Gastrocnemius medialis (tissue), 4 donors: ENCODE measurements at regions not wholly inside any gene's neighbourhood (a gene's known extent, or its start where the extent isn't known, plus 50 kb on each side); places are given as distances from the start of the nearest gene placed in this dataset.

Experiments used
- ATAC-seq, 2 donors: fragments of 150-250 bp; one replicate each; pipeline ENCODE4 v1.9.1; 2016
- DNase-seq, 2 donors: peaks; one replicate each; pipeline ENCODE4 v3.0.0-alpha.2; 2019
- H3K27ac ChIP-seq, 4 donors: fragments of 200-600 bp; sonication (generic); 1 replicate in 1 of 4; 2 replicates in 3 of 4; pipeline ENCODE4 v1.5.1; 2016 to 2018; ENCODE audit warnings: mild to moderate bottlenecking in 2 of 4, moderate library complexity in 1 of 4
- H3K27me3 ChIP-seq, 3 donors: fragments of 200-600 bp; sonication (generic) in 2 of 3; 1 replicate in 1 of 3; 2 replicates in 2 of 3; pipeline versions ENCODE4 v1.5.1 to v1.6.0; 2016 to 2019; ENCODE audit warnings: mild to moderate bottlenecking in 1 of 3, moderate library complexity in 1 of 3
- H3K36me3 ChIP-seq, 2 donors: fragments of 200-600 bp; sonication (generic) in 1 of 2; one replicate each; pipeline ENCODE4 v1.5.1; 2017 to 2018
- H3K4me1 ChIP-seq, 2 donors: fragments of 200-600 bp; sonication (generic) in 1 of 2; one replicate each; pipeline ENCODE4 v1.5.1; 2016 to 2017; ENCODE audit warnings: mild to moderate bottlenecking in 2 of 2
- H3K4me3 ChIP-seq, 4 donors: fragments of 200-600 bp; sonication (generic) in 3 of 4; 1 replicate in 1 of 4; 2 replicates in 3 of 4; pipeline ENCODE4 v1.5.1; 2016 to 2019; ENCODE audit warnings: mild to moderate bottlenecking in 2 of 4
- H3K9me3 ChIP-seq, 3 donors: fragments of 200-600 bp; sonication (generic) in 2 of 3; 1 replicate in 1 of 3; 2 replicates in 2 of 3; pipeline ENCODE4 v1.5.1; 2016 to 2019
- POLR2A ChIP-seq, 2 donors: fragments of 450-650 bp; IDR thresholded peaks; one replicate each; pipeline ENCODE4 v1.6.1; 2017; ENCODE audit warnings: antibody characterized with exemption in 2 of 2, mild to moderate bottlenecking in 2 of 2, moderate library complexity in 2 of 2
- in situ Hi-C, 4 donors: fragments of 200-750 bp; cut with MboI; loops; one replicate each; pipeline versions ENCODE4 v1.15.0 to v1.8.0; 2017; ENCODE audit warnings: low sequenced_read_pairs in 4 of 4
- intact Hi-C: fragments of 100-400 bp; cut with DNase I; formaldehyde crosslinking; loops from one replicate; pipeline ENCODE4 v1.15.1; 2023; ENCODE audit warnings: low total_unique reads
- TF ChIP-seq, protein P1 (sequence below), 5 experiments: fragments of 450-650 bp in 3 of 5; fragments of 200-600 bp in 2 of 5; sonication (generic) in 2 of 5; IDR thresholded peaks in 4 of 5; conservative IDR thresholded peaks in 1 of 5; 1 replicate in 4 of 5; 2 replicates in 1 of 5; pipeline ENCODE4 v1.5.1; 2016 to 2019; ENCODE audit warnings: antibody characterized with exemption in 5 of 5, mild to moderate bottlenecking in 3 of 5, moderate library complexity in 3 of 5

DNA sequence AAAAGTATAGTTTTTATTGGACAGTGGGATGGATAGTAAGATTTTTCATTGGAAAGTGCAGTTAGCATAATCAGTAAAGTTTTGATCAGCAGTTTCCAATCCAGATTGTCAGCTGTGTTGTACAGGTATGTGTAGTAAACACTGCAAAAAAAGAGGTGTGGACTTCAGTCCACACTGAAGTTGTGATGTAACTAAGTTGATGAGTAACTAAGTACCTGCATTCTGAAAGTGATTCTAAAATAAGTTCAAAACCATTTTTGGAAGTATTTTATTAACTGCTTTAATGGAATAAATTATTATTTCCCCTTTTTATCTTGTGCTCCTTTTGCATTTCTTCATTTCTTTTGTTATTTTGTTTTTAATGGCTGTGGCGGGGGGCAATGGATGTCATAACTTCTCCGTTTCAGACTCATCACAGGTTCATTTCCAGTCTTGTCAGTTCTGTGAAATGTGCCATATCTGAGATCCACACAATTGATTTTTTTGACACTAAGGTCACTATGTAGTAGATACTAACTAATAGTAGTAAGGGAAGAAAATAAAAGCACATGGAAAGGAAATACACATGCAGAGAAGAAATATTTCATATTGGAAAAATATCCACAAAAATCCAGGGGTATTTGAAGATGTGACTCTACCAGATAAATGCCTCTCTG is 247.5 kb downstream of the GABRG1 start:
- Histone ChIP-seq H3K4me3 (no peak overlapping the region), H3K9me3 (no peaks in the 10 kb centered on the region), H3K27ac (no peak overlapping the region), H3K4me1 (no peaks in the 10 kb centered on the region), H3K27me3 (no peaks in the 10 kb centered on the region), H3K36me3 (no peaks in the 10 kb centered on the region)
- DNase-seq (no peak), ATAC-seq (no peak)
- in situ Hi-C loops = no loop called here
- intact Hi-C loops = no loop called here
- TF ChIP-seq, protein P1, sequence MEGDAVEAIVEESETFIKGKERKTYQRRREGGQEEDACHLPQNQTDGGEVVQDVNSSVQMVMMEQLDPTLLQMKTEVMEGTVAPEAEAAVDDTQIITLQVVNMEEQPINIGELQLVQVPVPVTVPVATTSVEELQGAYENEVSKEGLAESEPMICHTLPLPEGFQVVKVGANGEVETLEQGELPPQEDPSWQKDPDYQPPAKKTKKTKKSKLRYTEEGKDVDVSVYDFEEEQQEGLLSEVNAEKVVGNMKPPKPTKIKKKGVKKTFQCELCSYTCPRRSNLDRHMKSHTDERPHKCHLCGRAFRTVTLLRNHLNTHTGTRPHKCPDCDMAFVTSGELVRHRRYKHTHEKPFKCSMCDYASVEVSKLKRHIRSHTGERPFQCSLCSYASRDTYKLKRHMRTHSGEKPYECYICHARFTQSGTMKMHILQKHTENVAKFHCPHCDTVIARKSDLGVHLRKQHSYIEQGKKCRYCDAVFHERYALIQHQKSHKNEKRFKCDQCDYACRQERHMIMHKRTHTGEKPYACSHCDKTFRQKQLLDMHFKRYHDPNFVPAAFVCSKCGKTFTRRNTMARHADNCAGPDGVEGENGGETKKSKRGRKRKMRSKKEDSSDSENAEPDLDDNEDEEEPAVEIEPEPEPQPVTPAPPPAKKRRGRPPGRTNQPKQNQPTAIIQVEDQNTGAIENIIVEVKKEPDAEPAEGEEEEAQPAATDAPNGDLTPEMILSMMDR (IDR thresholded peaks at IDR 0.05 in 4 of 5, conservative IDR thresholded peaks at IDR 0.05 in 1 of 5) = no peak
- TF ChIP-seq POLR2A (IDR thresholded peaks at IDR 0.05) = no peak

DNA sequence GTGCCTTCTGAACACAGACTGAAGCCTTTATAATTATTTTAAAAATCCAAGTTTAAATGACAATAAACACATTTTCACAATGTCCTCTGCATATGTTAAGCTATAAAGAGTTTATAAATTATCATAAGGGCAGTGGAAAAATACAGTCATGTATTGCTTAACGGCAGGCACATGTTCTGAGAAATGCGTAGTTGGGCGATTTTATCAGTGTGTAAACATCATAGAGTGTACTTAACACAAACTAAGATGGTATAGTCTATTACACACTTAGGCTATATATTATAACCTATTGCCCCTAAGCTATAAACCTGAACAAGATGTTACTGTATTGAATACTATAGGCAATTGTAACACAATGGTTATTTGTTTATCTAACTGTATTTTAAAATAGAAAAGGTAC is 254.7 kb downstream of the GABRG1 start:
- no peaks in the 10 kb centered on the region for H3K9me3 ChIP-seq
- TF ChIP-seq, protein P1 (IDR thresholded peaks at IDR 0.05 in 4 of 5, conservative IDR thresholded peaks at IDR 0.05 in 1 of 5) = no peak
- no peak for TF ChIP-seq POLR2A (IDR thresholded peaks at IDR 0.05)
- no peak overlapping the region for H3K27ac ChIP-seq
- DNase-seq (no peak), ATAC-seq (no peak)
- intact Hi-C loops (no loop called here), in situ Hi-C loops (no loop called here)
- H3K36me3 ChIP-seq = no peaks in the 10 kb centered on the region
- no peaks in the 10 kb centered on the region for H3K4me1 ChIP-seq
- no peaks in the 10 kb centered on the region for H3K27me3 ChIP-seq
- no peak overlapping the region for H3K4me3 ChIP-seq

DNA sequence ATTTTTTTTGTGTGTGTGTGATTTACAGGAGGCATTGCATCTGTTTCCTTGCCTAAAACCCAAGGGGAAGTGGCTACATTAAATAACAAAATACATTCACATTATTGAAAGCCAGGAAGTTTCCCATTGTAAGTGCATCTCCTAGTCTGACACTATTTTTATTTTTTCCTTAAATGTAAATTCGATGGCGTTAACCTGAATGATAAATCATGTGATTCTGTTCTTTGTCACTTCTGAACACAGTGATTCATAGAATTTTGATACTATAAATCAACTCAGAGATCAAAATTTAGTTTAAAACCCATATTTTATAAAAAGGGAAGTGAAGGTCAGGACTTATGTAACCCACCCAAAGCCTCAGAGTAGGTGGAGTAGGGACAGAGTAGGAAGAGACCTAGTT is 258.1 kb downstream of the GABRG1 start:
- in situ Hi-C loops (no loop called here), intact Hi-C loops (no loop called here)
- no peak overlapping the region for H3K4me3 ChIP-seq
- no peaks in the 10 kb centered on the region for H3K9me3 ChIP-seq
- no peaks in the 10 kb centered on the region for H3K36me3 ChIP-seq
- TF ChIP-seq POLR2A (IDR thresholded peaks at IDR 0.05) = no peak
- TF ChIP-seq, protein P1 (IDR thresholded peaks at IDR 0.05 in 4 of 5, conservative IDR thresholded peaks at IDR 0.05 in 1 of 5) = no peak
- ATAC-seq (no peak), DNase-seq (no peak)
- no peaks in the 10 kb centered on the region for H3K4me1 ChIP-seq
- no peaks in the 10 kb centered on the region for H3K27me3 ChIP-seq
- H3K27ac ChIP-seq = no peak overlapping the region

DNA sequence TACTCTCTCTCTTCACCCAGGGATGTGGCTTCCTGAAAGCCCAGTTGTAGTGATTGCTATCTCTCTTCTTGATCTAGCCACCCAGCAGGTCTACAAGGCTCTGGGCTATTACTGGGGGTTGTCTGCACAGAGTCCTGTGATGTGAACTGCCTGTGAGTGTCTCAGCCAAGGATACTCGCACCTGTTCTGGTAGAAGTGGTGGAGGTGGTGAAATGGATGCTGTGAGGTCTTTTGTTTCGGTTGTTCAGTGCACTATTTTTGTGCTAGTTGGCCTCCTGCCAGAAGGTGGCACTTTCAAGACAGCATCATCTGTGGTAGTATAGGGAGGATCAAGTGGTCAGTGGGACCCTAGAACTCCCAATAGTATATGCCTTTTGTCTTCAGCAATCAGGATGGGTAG is 268.0 kb downstream of the GABRG1 start:
- H3K36me3 ChIP-seq = no peaks in the 10 kb centered on the region
- TF ChIP-seq, protein P1 (IDR thresholded peaks at IDR 0.05 in 4 of 5, conservative IDR thresholded peaks at IDR 0.05 in 1 of 5) = no peak
- TF ChIP-seq POLR2A (IDR thresholded peaks at IDR 0.05) = no peak
- intact Hi-C loops (no loop called here), in situ Hi-C loops (no loop called here)
- H3K9me3 ChIP-seq = no peaks in the 10 kb centered on the region
- no peak overlapping the region for H3K27ac ChIP-seq
- ATAC-seq (no peak), DNase-seq (no peak)
- H3K4me3 ChIP-seq = no peak overlapping the region
- H3K4me1 ChIP-seq = no peaks in the 10 kb centered on the region
- H3K27me3 ChIP-seq = no peaks in the 10 kb centered on the region

DNA sequence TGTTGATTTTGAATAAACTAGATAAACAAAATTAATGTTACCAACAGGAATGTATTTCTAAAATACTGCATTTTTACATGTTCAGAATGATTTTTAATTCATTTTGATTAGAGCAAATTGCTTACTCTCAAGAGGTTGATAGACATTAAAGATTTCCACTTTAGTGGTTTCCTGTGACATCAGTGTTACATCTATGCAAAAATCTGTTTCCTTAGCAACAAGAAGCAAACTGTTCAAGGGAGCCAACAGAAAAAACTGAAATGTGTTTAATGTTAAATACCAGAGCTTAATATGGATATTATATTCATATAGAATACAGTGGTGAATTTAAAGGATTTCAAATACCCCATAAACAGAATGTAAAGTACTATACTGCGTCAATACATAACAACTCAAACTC is 277.8 kb downstream of the GABRG1 start:
- no peaks in the 10 kb centered on the region for H3K9me3 ChIP-seq
- H3K4me3 ChIP-seq = no peak overlapping the region
- H3K36me3 ChIP-seq = no peaks in the 10 kb centered on the region
- in situ Hi-C loops = no loop called here
- intact Hi-C loops = no loop called here
- H3K4me1 ChIP-seq = no peaks in the 10 kb centered on the region
- no peak overlapping the region for H3K27ac ChIP-seq
- ATAC-seq (no peak), DNase-seq (no peak)
- TF ChIP-seq, protein P1 (IDR thresholded peaks at IDR 0.05 in 4 of 5, conservative IDR thresholded peaks at IDR 0.05 in 1 of 5) = no peak
- TF ChIP-seq POLR2A (IDR thresholded peaks at IDR 0.05) = no peak
- no peaks in the 10 kb centered on the region for H3K27me3 ChIP-seq
